ENCODE measurements at regions not wholly inside any gene's neighbourhood (a gene's known extent, or its start where the extent isn't known, plus 50 kb on each side); places are given as distances from the start of the nearest gene placed in this dataset.

DNA sequence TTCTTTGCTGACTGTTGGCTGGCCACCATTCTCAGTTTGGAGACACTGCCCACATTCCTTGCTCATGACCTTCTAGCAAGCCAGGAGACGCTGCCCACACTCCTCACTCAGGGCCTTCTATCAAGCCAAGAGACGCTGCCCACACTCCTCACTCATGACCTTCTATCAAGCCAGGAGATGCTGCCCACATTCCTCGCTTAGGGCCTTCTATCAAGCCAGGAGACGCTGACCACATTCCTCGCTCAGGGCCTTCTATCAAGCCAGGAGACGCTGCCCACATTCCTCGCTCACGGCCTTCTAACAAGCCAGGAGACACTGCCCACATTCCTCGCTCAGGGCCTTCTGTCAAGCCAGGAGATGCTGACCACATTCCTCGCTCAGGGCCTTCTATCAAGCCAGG, 131.3 kb upstream of the CBLN2 start:
- in situ Hi-C loops (cut with MboI) (no loop called here), intact Hi-C loops (cut with micrococcal nuclease; ENCODE audit: unreplicated experiment) (loop anchor here (10.0 kb wide), 1 partner anchor 491 kb away; no protein-coding TSS in a partner anchor)
- no peaks in the 10 kb centered on the region for H3K9me3 ChIP-seq (replicated peaks; ENCODE audit: control insufficient read depth, insufficient read depth, low read length)
- FAIRE-seq, result no peak
- RAD21 ChIA-PET (ENCODE audit: unreplicated experiment), result interaction anchor here (1.0 kb wide), 4 partner anchors 10 to 34 kb away, joined by 3 to 5 read pairs (median 4); no protein-coding TSS in a partner anchor
- peak; percentile 79 for TF ChIP-seq RUNX3 (IDR thresholded peaks at IDR 0.05; ENCODE audit: low read length)
- TF ChIP-seq, protein P1, sequence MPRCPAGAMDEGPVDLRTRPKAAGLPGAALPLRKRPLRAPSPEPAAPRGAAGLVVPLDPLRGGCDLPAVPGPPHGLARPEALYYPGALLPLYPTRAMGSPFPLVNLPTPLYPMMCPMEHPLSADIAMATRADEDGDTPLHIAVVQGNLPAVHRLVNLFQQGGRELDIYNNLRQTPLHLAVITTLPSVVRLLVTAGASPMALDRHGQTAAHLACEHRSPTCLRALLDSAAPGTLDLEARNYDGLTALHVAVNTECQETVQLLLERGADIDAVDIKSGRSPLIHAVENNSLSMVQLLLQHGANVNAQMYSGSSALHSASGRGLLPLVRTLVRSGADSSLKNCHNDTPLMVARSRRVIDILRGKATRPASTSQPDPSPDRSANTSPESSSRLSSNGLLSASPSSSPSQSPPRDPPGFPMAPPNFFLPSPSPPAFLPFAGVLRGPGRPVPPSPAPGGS (IDR thresholded peaks at IDR 0.05; ENCODE audit: borderline replicate concordance, insufficient read depth, low read depth, low read length, poor library complexity, severe bottlenecking), result peak; percentile 87
- no peak for TF ChIP-seq BMI1 (IDR thresholded peaks at IDR 0.05; ENCODE audit: borderline replicate concordance)
- peak; percentile 72 for TF ChIP-seq CBFB (IDR thresholded peaks at IDR 0.05; ENCODE audit: low read depth)
- WGBS (ENCODE audit: insufficient coverage, insufficient replicate concordance, low lambda C conversion rate, missing lambda C conversion rate), result 91% methylated on average over 10 of the region's 10 CpGs
- peaks cover 24% of the 10 kb centered on the region for H3K4me1 ChIP-seq (ENCODE audit: control insufficient read depth, insufficient read depth, low read length)
- CTCF ChIA-PET, result interaction anchor here (0.9 to 1.1 kb wide), 5 partner anchors 9 to 1167 kb away, joined by 3 to 5 read pairs (median 3); no protein-coding TSS in a partner anchor
- no TSS peak for BruUV-seq (replicated peaks)
- no peak overlapping the region for H2AFZ ChIP-seq (ENCODE audit: control insufficient read depth, low read depth, low read length)
- H3K9ac ChIP-seq (ENCODE audit: control insufficient read depth, insufficient read depth, low read length), result no peak overlapping the region
- SMC1A ChIA-PET (ENCODE audit: uncharacterized antibody, unreplicated experiment), result interaction anchor here (1.4 to 4.6 kb wide), 2 partner anchors 10 to 22 kb away, joined by 11 to 39 read pairs; no protein-coding TSS in a partner anchor
- no peak for ATAC-seq
- no peaks in the 10 kb centered on the region for H4K20me1 ChIP-seq (ENCODE audit: control insufficient read depth, insufficient read depth)
- peak overlapping the region; percentile 11; the same call in 1 of the 2 replicates for H3K4me2 ChIP-seq (ENCODE audit: control insufficient read depth, insufficient read depth)
- H3K27ac ChIP-seq (ENCODE audit: control insufficient read depth, insufficient read depth), result peak overlapping the region; percentile 47
- H3K36me3 ChIP-seq (ENCODE audit: control insufficient read depth in 2 of 2, insufficient read depth in 2 of 2, low read length in 1 of 2), result no peaks in the 10 kb centered on the region
- no peaks in the 10 kb centered on the region for H3K79me2 ChIP-seq (ENCODE audit: control insufficient read depth, insufficient read depth, low read length)
- no peak overlapping the region for H3K4me3 ChIP-seq
- DNase-seq (ENCODE audit: low read depth, low spot score), result no peak
- POLR2A ChIA-PET, result no interaction called here
- H3K27me3 ChIP-seq (replicated peaks in 1 of 2; ENCODE audit: control insufficient read depth in 2 of 2, insufficient read depth in 2 of 2, low read length in 1 of 2), result no peaks in the 10 kb centered on the region

DNA sequence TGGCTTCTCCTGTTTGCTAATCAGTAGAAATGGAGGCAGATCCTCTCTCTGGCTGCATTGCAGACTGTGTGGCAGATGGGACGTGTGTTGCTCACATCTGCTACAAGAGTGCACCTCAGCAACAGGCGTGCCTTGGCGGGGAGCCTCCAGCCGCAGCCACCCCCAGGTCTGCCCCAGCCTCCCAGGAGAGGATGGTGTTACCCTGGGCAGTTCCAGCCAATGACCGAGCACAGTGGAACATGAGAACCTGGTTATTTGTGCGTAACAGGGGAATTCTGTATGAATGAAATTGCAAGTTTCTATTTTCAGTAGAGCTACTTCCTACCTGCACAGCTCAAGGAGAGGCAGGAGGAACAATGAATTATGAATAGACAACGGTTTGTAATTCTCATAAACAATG, 130.6 kb upstream of the CBLN2 start:
- 2% methylated on average over 7 of the region's 7 CpGs for WGBS (ENCODE audit: insufficient coverage, insufficient replicate concordance, low lambda C conversion rate, missing lambda C conversion rate)
- BruUV-seq (replicated peaks), result no TSS peak
- intact Hi-C loops (cut with micrococcal nuclease; ENCODE audit: unreplicated experiment), result loop anchor here (5.0 to 10.0 kb wide), 3 partner anchors 127 to 490 kb away; no protein-coding TSS in a partner anchor
- TF ChIP-seq, protein P2, sequence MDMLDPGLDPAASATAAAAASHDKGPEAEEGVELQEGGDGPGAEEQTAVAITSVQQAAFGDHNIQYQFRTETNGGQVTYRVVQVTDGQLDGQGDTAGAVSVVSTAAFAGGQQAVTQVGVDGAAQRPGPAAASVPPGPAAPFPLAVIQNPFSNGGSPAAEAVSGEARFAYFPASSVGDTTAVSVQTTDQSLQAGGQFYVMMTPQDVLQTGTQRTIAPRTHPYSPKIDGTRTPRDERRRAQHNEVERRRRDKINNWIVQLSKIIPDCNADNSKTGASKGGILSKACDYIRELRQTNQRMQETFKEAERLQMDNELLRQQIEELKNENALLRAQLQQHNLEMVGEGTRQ (IDR thresholded peaks at IDR 0.05; ENCODE audit: borderline replicate concordance, low read depth, low read length), result no peak
- TF ChIP-seq, protein P3, sequence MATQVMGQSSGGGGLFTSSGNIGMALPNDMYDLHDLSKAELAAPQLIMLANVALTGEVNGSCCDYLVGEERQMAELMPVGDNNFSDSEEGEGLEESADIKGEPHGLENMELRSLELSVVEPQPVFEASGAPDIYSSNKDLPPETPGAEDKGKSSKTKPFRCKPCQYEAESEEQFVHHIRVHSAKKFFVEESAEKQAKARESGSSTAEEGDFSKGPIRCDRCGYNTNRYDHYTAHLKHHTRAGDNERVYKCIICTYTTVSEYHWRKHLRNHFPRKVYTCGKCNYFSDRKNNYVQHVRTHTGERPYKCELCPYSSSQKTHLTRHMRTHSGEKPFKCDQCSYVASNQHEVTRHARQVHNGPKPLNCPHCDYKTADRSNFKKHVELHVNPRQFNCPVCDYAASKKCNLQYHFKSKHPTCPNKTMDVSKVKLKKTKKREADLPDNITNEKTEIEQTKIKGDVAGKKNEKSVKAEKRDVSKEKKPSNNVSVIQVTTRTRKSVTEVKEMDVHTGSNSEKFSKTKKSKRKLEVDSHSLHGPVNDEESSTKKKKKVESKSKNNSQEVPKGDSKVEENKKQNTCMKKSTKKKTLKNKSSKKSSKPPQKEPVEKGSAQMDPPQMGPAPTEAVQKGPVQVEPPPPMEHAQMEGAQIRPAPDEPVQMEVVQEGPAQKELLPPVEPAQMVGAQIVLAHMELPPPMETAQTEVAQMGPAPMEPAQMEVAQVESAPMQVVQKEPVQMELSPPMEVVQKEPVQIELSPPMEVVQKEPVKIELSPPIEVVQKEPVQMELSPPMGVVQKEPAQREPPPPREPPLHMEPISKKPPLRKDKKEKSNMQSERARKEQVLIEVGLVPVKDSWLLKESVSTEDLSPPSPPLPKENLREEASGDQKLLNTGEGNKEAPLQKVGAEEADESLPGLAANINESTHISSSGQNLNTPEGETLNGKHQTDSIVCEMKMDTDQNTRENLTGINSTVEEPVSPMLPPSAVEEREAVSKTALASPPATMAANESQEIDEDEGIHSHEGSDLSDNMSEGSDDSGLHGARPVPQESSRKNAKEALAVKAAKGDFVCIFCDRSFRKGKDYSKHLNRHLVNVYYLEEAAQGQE (IDR thresholded peaks at IDR 0.05; ENCODE audit: low read depth, low read length), result 0 out of 2 replicates have a peak, but pooled peaks have one; percentile 25
- TF ChIP-seq NR2F1 (conservative IDR thresholded peaks at IDR 0.05) (peak; percentile 62; the same call in 1 of the 2 replicates), IKZF2 (IDR thresholded peaks at IDR 0.05) (peak; percentile 77 to 84), FOXK2 (IDR thresholded peaks at IDR 0.05) (no peak; the same call in 1 of the 2 replicates), SP1 (IDR thresholded peaks at IDR 0.05; ENCODE audit: low read depth, low read length) (peak; percentile 54), KDM1A (IDR thresholded peaks at IDR 0.05; ENCODE audit: borderline replicate concordance) (no peak)

More for the DNA sequence above, 130.6 kb upstream of the CBLN2 start:
- Histone ChIP-seq H3K4me3 (peak overlapping the region; percentile 56; the same call in 1 of the 2 replicates), H4K20me1 (ENCODE audit: control insufficient read depth, insufficient read depth) (no peaks in the 10 kb centered on the region), H2AFZ (ENCODE audit: control insufficient read depth, low read depth, low read length) (peak overlapping the region; percentile 33; the same call in 1 of the 2 replicates), H3K4me2 (ENCODE audit: control insufficient read depth, insufficient read depth) (peak overlapping the region; percentile 61), H3K79me2 (ENCODE audit: control insufficient read depth, insufficient read depth, low read length) (no peaks in the 10 kb centered on the region), H3K9me3 (replicated peaks; ENCODE audit: control insufficient read depth, insufficient read depth, low read length) (no peaks in the 10 kb centered on the region), H3K4me1 (ENCODE audit: control insufficient read depth, insufficient read depth, low read length) (peaks cover 24% of the 10 kb centered on the region), H3K27ac (ENCODE audit: control insufficient read depth, insufficient read depth) (peak overlapping the region; percentile 73), H3K9ac (ENCODE audit: control insufficient read depth, insufficient read depth, low read length) (no peak overlapping the region), H3K36me3 (ENCODE audit: control insufficient read depth in 2 of 2, insufficient read depth in 2 of 2, low read length in 1 of 2) (no peaks in the 10 kb centered on the region), H3K27me3 (replicated peaks in 1 of 2; ENCODE audit: control insufficient read depth in 2 of 2, insufficient read depth in 2 of 2, low read length in 1 of 2) (no peaks in the 10 kb centered on the region)
- SMC1A ChIA-PET (ENCODE audit: uncharacterized antibody, unreplicated experiment), result interaction anchor here (0.7 to 4.6 kb wide), 5 partner anchors 11 to 1668 kb away, joined by 3 to 39 read pairs (median 3); no protein-coding TSS in a partner anchor
- DNase-seq (ENCODE audit: low read depth, low spot score) (peak; percentile 89), ATAC-seq (peak; percentile 99), FAIRE-seq (peak; percentile 82)
- in situ Hi-C loops (cut with MboI), result no loop called here
- POLR2A ChIA-PET, result no interaction called here
- CTCF ChIA-PET, result interaction anchor here (0.9 to 3.5 kb wide), 7 partner anchors 9 to 1168 kb away, joined by 3 to 15 read pairs (median 4); no protein-coding TSS in a partner anchor
- RAD21 ChIA-PET (ENCODE audit: unreplicated experiment), result interaction anchor here (0.9 to 1.0 kb wide), 5 partner anchors 11 to 1639 kb away, joined by 3 to 5 read pairs (median 3); no protein-coding TSS in a partner anchor
